Mammary epithelial cell (primary cell): ENCODE measurements at regions not wholly inside any gene's neighbourhood (a gene's known extent, or its start where the extent isn't known, plus 50 kb on each side); places are given as distances from the start of the nearest gene placed in this dataset.

Experiments
- CTCF ChIP-seq, 2 donors: IDR thresholded peaks in 1 of 2; conservative IDR thresholded peaks in 1 of 2; 2 replicates each; pipeline ENCODE4 v1.5.1; 2011 to 2012; ENCODE audit warnings: inconsistent platforms in 2 of 2, low read length in 2 of 2, mild to moderate bottlenecking in 2 of 2, control low read depth in 1 of 2, low read depth in 1 of 2; ENCODE audit not compliant: insufficient read depth in 1 of 2; ENCODE audit errors: extremely low read depth in 1 of 2
- EZH2 ChIP-seq: IDR thresholded peaks from 2 replicates; pipeline ENCODE4 v1.6.1; 2012; ENCODE audit warnings: low read length, inconsistent platforms, borderline replicate concordance

- TF ChIP-seq CTCF (conservative IDR thresholded peaks at IDR 0.05 in 1 of 2, IDR thresholded peaks at IDR 0.05 in 1 of 2; ENCODE audit: extremely low read depth in 1 of 2, insufficient read depth in 1 of 2, low read depth in 1 of 2, low read length in 2 of 2) (no peak), EZH2 (no peak)
Measured at GRCh38 chr7:110539216-110539615, 551.7 kb upstream of the LRRN3 start.
